ENCODE measurements at regions not wholly inside any gene's neighbourhood (a gene's known extent, or its start where the extent isn't known, plus 50 kb on each side); places are given as distances from the start of the nearest gene placed in this dataset.

GRCh38 chr5:74536658-74537057 lies 103.9 kb downstream of the ENC1 start:
- TF ChIP-seq SIN3A (conservative IDR thresholded peaks at IDR 0.05 in 1 of 2, IDR thresholded peaks at IDR 0.05 in 1 of 2; ENCODE audit: low read depth in 1 of 2, low read length in 2 of 2) = no peak
- TF ChIP-seq, protein P1, sequence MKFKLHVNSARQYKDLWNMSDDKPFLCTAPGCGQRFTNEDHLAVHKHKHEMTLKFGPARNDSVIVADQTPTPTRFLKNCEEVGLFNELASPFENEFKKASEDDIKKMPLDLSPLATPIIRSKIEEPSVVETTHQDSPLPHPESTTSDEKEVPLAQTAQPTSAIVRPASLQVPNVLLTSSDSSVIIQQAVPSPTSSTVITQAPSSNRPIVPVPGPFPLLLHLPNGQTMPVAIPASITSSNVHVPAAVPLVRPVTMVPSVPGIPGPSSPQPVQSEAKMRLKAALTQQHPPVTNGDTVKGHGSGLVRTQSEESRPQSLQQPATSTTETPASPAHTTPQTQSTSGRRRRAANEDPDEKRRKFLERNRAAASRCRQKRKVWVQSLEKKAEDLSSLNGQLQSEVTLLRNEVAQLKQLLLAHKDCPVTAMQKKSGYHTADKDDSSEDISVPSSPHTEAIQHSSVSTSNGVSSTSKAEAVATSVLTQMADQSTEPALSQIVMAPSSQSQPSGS (IDR thresholded peaks at IDR 0.05; ENCODE audit: low read length) = no peak
- no peak for TF ChIP-seq CTCF (IDR thresholded peaks at IDR 0.05; ENCODE audit: control extremely low read depth in 1 of 3, insufficient read depth in 1 of 3, low read depth in 1 of 3, low read length in 3 of 3)
- no peak for TF ChIP-seq SRF (IDR thresholded peaks at IDR 0.05; ENCODE audit: low read depth, low read length)
- TF ChIP-seq, protein P2, sequence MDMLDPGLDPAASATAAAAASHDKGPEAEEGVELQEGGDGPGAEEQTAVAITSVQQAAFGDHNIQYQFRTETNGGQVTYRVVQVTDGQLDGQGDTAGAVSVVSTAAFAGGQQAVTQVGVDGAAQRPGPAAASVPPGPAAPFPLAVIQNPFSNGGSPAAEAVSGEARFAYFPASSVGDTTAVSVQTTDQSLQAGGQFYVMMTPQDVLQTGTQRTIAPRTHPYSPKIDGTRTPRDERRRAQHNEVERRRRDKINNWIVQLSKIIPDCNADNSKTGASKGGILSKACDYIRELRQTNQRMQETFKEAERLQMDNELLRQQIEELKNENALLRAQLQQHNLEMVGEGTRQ (IDR thresholded peaks at IDR 0.05; ENCODE audit: low read length) = no peak
- TF ChIP-seq TAF1 (IDR thresholded peaks at IDR 0.05; ENCODE audit: low read depth, low read length) = no peak
- TF ChIP-seq POLR2A (IDR thresholded peaks at IDR 0.05; ENCODE audit: control extremely low read depth in 1 of 2, low read depth in 2 of 2, low read length in 2 of 2) = no peak
- TF ChIP-seq RAD21 (IDR thresholded peaks at IDR 0.05 in 1 of 2, conservative IDR thresholded peaks at IDR 0.05 in 1 of 2; ENCODE audit: low read depth in 2 of 2, low read length in 2 of 2) = no peak
- TF ChIP-seq YY1 (IDR thresholded peaks at IDR 0.05; ENCODE audit: low read depth, low read length) = no peak
- TF ChIP-seq POLR2AphosphoS5 (IDR thresholded peaks at IDR 0.05; ENCODE audit: low read depth, low read length) = no peak
- TF ChIP-seq SP1 (IDR thresholded peaks at IDR 0.05; ENCODE audit: low read depth, low read length) = no peak
- TF ChIP-seq NRF1 (IDR thresholded peaks at IDR 0.05; ENCODE audit: low read depth, low read length) = no peak
